ENCODE measurements at regions not wholly inside any gene's neighbourhood (a gene's known extent, or its start where the extent isn't known, plus 50 kb on each side); places are given as distances from the start of the nearest gene placed in this dataset.
"Not testable (repeated sequence)": the region's sequence is repeated elsewhere in the genome, so short reads cannot be mapped to it uniquely, and the experiment has no call there.

- no peak for DNase-seq
Measured at GRCh38 chr14:25699981-25700380, 650.0 kb upstream of the STXBP6 start.

DNA sequence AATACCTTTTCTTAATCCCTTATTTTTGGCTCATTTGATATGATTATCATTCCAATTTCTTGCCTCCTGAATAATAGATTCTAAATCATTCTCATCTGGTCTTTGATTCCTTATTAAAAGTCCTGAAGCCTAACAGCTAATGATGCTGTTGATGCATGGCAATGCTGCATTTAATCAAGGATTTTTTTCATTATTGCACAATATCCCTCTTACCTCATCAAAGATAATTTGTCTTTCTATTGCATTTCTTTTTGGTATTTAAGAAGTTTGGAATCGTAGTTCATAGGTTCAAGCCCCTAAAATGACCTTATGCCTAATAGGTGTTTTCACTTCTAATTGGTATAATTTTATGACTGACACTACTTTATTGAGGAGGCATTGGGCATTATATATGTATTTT is 648.2 kb upstream of the STXBP6 start:
- DNase-seq, result no peak

DNA sequence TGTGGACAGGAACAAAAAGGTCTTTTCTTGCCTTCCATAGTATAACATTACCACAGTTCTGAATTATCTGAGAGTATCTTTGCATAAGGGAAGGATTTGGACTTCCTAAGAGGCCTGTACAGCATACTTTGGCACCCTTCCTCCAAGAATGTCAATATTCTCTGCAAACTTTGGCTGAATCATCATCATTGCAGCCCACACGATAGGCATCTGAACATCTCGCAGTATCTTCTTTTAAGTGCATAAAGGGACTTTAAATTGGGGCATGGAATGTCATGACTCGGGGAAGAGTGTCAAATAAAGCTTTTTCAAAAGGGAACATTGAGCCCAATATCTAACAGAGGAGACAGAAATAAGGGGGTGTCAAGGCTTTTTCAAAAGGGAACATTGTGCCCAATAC is 646.2 kb upstream of the STXBP6 start:
- no peak for DNase-seq

DNA sequence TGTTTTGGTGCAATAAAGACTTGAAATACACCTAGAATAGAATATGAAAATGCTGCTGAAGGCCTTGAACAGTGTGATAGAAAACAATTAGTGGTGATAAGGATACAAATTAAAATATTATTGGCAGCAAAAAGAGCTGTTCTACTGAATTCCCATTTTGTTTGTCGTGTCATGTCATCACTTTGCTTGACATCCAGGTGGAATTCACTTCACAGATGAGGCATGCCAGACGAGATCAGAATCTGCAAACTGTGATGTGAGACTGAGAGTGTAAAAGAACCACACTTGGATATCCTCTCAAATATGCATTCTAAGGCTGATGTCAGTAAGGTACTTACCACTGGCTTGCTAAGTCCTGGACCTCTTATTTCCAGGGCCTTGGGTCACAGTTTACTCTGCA is 635.1 kb upstream of the STXBP6 start:
- DNase-seq, result no peak

DNA sequence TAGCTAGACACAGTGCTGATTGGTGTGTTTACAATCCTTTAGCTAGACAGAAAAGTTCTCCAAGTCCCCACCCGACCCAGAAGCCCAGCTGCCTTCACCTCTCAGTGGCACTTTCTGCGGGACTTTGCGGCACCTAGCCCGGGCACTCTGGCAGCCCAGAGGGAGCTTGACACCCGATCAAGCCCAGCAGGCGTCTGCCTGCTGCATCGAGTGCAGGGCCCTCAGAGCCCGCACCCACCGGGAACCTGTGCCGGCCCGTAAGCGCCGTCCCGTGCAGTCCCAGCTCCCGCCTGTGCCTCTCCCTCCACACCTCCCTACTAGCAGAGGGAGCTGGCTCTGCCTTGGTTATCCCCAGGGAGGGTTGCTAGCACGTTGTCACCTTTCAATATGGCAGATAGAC is 631.0 kb upstream of the STXBP6 start:
- no peak for DNase-seq

GRCh38 chr14:25680511-25680910 is 630.6 kb upstream of the STXBP6 start:
- not testable (repeated sequence) for DNase-seq

DNA sequence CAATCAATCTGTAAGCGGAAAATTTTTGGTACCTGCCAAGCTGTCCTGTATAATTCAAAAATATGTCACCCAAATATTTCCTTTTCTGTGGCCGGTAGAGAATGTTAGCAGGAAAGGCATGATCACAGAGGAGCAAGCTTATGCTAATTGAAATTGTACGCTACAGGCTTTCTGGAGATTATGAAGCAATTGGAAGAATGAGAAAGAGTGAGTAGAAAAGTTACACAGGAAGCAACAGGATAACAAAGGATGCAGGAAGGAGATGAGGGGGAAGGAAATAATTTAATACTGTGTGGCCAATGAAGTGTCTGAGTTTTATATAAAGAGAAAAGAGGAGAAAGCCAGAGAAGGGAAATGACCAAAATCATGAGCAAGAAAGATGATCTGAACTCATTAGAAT is 627.2 kb upstream of the STXBP6 start:
- no peak for DNase-seq

DNA sequence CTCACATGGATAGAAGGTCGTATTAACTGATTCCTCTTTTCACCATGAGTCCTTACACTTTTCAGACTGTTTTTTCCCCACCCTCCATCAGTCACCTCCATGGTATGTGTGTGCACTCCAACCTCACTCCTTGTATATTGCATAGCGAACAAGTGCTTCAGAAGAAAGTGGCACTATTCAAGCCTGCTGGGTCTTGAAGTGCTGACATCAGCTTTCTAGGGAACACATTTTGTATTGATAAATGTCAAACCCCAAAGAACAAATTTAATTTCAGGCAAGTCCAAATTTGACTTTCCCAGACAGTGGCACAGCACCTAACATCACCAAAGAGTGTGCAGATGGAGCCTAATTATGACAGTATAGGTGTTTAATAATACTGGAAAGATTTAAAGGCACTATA is 617.4 kb upstream of the STXBP6 start:
- DNase-seq, result no peak

- no peak for DNase-seq
Measured at GRCh38 chr14:25666877-25667276, 616.9 kb upstream of the STXBP6 start.

- DNase-seq, result no peak
Measured at GRCh38 chr14:25658988-25659387, 609.0 kb upstream of the STXBP6 start.

GRCh38 chr14:25630447-25630846 is 580.5 kb upstream of the STXBP6 start:
- no peak for DNase-seq

- no peak for DNase-seq
Measured at GRCh38 chr14:25628978-25629377, 579.0 kb upstream of the STXBP6 start.

DNA sequence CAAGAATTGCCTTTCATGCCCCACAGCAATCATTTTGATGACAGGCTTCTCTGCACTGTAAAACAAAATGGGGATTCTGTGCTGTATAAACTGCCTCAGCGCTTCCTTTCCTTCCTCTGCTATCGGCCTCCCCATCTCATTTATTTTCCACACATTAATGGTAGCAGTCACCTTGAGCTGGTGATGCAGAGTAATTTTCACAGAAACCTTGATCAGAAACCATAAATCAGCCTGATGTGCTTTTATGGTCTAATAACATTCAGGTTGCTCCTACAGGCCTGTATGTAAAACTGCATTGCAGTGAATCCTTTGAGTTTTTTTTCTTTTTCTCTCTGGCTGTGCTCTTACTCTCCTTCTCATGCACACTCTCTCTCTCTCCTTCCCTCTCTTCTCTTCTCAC is 578.4 kb upstream of the STXBP6 start:
- no peak for DNase-seq

- no peak for DNase-seq
Measured at GRCh38 chr14:25626986-25627385, 577.0 kb upstream of the STXBP6 start.

DNA sequence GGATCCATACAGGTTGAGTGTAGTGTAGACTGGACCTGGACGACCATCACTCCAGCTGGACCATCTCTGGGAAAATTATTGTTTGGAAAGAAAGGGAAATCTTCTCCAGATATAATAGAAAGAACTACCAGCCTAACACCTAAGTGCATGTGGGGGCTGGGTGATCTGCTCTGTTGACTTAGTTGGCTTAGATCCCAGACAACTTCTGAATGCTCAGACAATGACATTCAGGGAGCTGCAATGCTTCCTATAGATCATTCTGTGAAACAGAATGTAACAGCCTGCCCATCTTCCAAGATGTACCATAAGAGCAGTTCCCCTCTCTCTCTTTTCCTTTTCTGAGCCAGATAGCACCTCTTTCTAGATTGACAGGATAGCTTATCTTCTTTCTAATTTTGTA is 572.8 kb upstream of the STXBP6 start:
- no peak for DNase-seq

GRCh38 chr14:25620515-25620914 is 570.6 kb upstream of the STXBP6 start:
- no peak for DNase-seq

DNA sequence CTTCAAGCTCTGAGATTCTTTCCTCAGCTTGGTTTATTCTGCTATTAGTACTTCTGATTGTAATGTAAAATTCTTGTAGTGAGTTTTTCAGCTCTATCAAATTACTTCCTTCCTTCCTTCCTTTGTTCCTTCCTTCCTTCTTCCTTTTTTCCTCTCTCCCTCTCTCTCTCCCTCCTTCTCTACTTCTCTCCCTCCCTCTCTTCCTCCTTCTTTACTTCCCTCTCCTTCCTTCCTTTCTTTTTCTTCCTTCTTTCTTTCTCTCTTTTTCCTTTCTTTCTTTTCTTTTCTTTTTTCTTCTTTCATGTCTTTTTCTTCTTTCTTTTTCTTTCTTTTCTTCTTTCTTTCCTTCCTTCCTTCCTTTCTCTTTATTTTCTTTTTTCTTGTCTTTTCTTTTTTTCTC is 565.2 kb upstream of the STXBP6 start:
- DNase-seq, result no peak

GRCh38 chr14:25607192-25607591 is 557.2 kb upstream of the STXBP6 start:
- DNase-seq, result no peak

- DNase-seq, result no peak
Measured at GRCh38 chr14:25602106-25602505, 552.2 kb upstream of the STXBP6 start.

- DNase-seq, result no peak
Measured at GRCh38 chr14:25588751-25589150, 538.8 kb upstream of the STXBP6 start.

DNA sequence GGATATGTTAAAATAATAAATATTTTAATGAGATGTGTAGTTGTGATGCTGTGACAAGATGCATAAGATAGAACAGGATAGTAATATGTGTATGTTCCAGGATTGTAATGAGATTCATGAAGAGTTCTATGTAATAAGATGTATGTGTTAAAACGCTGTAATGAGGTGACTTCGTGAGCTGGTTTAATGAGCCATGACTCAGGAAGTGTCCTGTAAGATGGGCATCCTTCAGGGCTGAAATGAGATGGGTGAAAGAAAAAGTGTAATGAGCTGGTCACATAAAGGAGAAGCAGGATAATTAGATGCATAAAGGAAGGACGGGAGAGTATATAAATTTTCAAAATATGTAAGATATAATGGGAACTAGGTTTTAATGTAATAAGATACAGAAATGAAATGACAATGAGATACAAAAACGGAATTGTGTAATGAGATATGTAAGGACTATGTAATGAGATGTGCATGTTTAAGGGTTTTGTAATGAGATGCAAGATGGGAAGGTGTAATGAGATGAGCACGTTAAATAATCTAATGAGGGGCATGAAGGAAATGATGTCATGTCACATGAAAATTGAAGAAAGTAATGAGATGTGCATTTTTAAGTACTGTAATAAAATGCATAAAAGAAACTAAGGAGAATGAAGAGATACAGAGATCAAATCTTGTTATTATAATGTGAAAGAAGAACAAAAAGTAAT is 524.8 kb upstream of the STXBP6 start:
- DNase-seq, result no peak

- no peak for DNase-seq
Measured at GRCh38 chr14:25570483-25570882, 520.5 kb upstream of the STXBP6 start.

- DNase-seq, result no peak
Measured at GRCh38 chr14:25557466-25557865, 507.5 kb upstream of the STXBP6 start.

DNA sequence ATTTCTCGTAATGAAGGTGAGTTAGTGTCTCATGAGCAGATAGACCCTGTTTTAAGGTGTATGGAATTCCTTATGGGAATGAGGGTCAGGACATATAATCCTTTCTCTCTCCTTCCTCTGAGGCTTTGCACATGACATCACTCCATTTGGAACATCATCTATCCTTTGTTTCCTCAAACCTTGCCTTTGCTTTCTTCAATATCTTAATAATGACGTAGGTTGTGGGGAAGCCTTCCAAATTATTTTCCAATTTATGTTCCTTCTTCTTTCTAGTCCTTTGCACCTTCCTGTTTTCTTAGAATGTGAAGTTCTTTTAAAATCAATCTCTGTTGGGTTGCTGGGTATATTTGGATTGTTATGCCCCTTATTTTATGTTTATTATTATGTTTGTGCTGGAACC is 502.9 kb upstream of the STXBP6 start:
- no peak for DNase-seq

DNA sequence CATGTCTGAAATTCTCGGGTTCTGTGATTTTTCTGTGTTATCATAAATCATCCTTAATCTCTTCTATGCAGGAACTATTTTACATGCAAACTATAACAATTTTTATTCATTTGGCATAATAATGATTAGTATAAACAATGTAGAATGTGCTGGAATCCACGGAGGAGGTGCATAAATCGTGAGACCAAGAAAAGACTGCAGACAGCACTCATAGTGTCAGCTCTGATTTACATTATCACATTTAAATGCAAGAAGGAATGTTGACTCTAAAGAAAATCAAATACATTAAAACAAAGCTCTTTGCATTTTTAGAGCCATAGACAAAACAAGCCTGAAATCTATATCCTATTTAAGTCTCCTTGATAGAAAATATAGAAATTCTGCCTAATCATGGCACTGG is 501.7 kb upstream of the STXBP6 start:
- DNase-seq, result no peak

- no peak for DNase-seq
Measured at GRCh38 chr14:25546826-25547225, 496.9 kb upstream of the STXBP6 start.
